Endothelial cell (in vitro differentiated cells): ENCODE measurements at regions not wholly inside any gene's neighbourhood (a gene's known extent, or its start where the extent isn't known, plus 50 kb on each side); places are given as distances from the start of the nearest gene placed in this dataset.

Source experiments
- DNase-seq: peaks from one replicate; pipeline ENCODE4 v3.0.0; 2021; ENCODE audit warnings: low spot score
- H3K27ac Mint-ChIP-seq: one replicate; pipeline ENCODE4 v1.8.0; 2021; ENCODE audit warnings: mixed read lengths, inconsistent platforms; ENCODE audit not compliant: unreplicated experiment
- H3K27me3 Mint-ChIP-seq: one replicate; pipeline ENCODE4 v1.8.0; 2021; ENCODE audit warnings: mild to moderate bottlenecking, moderate library complexity, mixed read lengths, inconsistent platforms; ENCODE audit not compliant: unreplicated experiment
- H3K36me3 Mint-ChIP-seq: one replicate; pipeline ENCODE4 v1.8.0; 2021; ENCODE audit warnings: mild to moderate bottlenecking, low read depth, mixed read lengths, inconsistent platforms; ENCODE audit not compliant: unreplicated experiment
- H3K4me1 Mint-ChIP-seq: one replicate; pipeline ENCODE4 v1.8.0; 2021; ENCODE audit warnings: mild to moderate bottlenecking, mixed read lengths, inconsistent platforms; ENCODE audit not compliant: unreplicated experiment
- H3K4me3 Mint-ChIP-seq: one replicate; pipeline ENCODE4 v1.8.0; 2021; ENCODE audit warnings: mild to moderate bottlenecking, mixed read lengths, inconsistent platforms; ENCODE audit not compliant: unreplicated experiment
- H3K9me3 Mint-ChIP-seq: one replicate; pipeline ENCODE4 v1.8.0; 2021; ENCODE audit warnings: mixed read lengths, inconsistent platforms; ENCODE audit not compliant: unreplicated experiment
- TF ChIP-seq, protein P1 (sequence below): fragments of 200-600 bp; sonication (generic); IDR thresholded peaks from one replicate; pipeline ENCODE4 v1.5.0; 2021; ENCODE audit warnings: antibody characterized with exemption; ENCODE audit not compliant: unreplicated experiment

DNA sequence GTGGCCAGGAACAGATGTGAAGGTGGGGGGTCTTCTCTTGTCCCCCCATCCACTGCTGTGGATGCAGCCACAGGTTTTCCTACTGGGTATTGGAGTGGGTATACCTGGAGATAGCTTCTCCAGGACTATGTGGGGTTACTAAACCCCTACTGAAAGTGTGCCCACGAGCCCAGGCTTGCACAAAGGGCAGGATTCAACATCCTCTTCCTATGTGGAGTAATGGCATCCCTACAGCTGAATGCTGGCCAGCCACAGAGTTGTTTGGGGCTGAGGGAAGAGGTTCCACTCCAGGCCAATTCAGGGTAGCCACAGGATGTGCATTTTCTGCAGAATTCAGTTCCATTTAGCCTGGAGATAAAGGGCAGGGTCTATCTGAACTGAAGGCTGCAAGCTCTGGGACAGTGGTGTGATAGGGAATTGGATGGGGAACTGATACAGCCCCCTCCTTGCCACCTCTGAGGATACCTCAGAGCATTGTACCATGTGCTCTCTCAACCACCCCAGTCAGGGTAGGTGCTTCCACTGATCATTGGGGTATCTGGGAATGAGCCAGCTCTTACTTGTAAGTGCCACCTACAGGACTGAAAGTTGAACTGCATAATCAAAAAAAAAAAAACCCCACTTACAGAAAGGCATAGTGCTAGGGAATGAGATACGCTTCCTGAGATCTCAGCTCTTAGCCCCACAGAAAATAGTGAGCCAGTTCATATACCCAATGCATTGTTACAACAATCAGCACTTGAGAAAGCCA, 187.1 kb downstream of the KITLG start:
- Mint-ChIP-seq H3K9me3 (no peaks in the 10 kb centered on the region), H3K4me1 (peaks cover 6% of the 10 kb centered on the region), H3K27me3 (peaks cover 2% of the 10 kb centered on the region), H3K27ac (no peak overlapping the region), H3K4me3 (no peak overlapping the region), H3K36me3 (no peaks in the 10 kb centered on the region)
- TF ChIP-seq, protein P1, sequence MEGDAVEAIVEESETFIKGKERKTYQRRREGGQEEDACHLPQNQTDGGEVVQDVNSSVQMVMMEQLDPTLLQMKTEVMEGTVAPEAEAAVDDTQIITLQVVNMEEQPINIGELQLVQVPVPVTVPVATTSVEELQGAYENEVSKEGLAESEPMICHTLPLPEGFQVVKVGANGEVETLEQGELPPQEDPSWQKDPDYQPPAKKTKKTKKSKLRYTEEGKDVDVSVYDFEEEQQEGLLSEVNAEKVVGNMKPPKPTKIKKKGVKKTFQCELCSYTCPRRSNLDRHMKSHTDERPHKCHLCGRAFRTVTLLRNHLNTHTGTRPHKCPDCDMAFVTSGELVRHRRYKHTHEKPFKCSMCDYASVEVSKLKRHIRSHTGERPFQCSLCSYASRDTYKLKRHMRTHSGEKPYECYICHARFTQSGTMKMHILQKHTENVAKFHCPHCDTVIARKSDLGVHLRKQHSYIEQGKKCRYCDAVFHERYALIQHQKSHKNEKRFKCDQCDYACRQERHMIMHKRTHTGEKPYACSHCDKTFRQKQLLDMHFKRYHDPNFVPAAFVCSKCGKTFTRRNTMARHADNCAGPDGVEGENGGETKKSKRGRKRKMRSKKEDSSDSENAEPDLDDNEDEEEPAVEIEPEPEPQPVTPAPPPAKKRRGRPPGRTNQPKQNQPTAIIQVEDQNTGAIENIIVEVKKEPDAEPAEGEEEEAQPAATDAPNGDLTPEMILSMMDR, result peak; percentile 72
- DNase-seq, result no peak

DNA sequence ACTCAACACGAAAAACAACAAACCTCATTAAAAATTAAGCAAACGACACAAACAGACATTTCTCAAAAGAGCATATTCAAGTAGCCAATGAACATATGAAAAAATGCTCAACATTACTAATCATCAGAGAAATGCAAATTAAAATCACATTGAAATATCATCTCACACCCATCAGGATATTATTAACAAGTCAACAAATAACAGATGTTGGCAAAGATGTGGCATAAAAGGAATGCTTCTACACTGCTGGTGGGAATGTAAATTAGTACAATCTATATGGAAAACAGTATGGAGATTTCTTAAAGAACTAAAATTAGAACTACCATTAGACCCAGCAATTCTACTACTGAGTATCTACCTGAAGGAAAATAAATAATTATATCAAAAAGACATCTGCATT, 182.2 kb downstream of the KITLG start:
- H3K4me3 Mint-ChIP-seq, result no peak overlapping the region
- no peak overlapping the region for H3K27ac Mint-ChIP-seq
- TF ChIP-seq, protein P1, result no peak
- no peaks in the 10 kb centered on the region for H3K4me1 Mint-ChIP-seq
- H3K9me3 Mint-ChIP-seq, result no peaks in the 10 kb centered on the region
- no peaks in the 10 kb centered on the region for H3K36me3 Mint-ChIP-seq
- H3K27me3 Mint-ChIP-seq, result peaks cover 2% of the 10 kb centered on the region
- DNase-seq, result no peak

DNA sequence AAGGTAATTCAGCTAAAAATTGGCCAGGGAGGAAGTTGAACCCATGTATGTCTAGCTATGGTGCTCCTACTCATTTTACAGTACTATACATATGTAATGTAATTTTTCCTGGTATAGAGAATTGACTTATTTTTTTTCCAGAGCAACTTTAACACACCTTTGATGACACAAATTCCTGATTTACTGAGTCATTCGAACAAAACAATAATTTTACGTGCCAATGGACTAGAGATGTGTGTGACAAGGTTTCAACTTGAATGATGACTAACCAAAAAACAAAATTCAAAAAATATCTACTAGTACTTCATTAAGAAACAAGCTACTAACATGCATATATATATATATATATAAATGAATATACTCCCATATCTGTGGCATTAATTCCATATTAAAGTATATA, 180.5 kb downstream of the KITLG start:
- no peaks in the 10 kb centered on the region for H3K36me3 Mint-ChIP-seq
- no peaks in the 10 kb centered on the region for H3K4me1 Mint-ChIP-seq
- H3K27me3 Mint-ChIP-seq, result peaks cover 2% of the 10 kb centered on the region
- H3K9me3 Mint-ChIP-seq, result no peaks in the 10 kb centered on the region
- TF ChIP-seq, protein P1, result no peak
- no peak for DNase-seq
- H3K4me3 Mint-ChIP-seq, result no peak overlapping the region
- H3K27ac Mint-ChIP-seq, result no peak overlapping the region

DNA sequence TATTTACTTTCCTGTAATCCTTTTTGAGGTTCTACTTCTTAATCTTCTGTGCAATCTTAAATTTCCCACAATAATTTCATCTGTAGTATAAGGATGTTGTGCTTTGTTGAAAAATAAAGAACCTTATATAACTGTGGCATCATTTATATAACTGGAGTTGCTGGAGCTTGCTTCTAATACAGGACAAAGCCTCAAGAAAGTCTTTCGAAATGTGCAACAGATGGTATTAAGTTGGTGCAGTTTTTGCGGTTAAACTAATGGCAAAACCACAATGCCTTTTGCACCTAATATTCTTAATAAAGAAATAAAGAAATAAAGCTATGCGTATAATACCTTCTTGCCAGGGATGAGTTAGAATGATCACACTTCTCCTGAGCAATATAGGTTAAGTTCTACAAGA, 180.0 kb downstream of the KITLG start:
- Mint-ChIP-seq H3K4me3 (no peak overlapping the region), H3K36me3 (no peaks in the 10 kb centered on the region), H3K9me3 (no peaks in the 10 kb centered on the region), H3K27ac (no peak overlapping the region), H3K27me3 (peaks cover 2% of the 10 kb centered on the region), H3K4me1 (no peaks in the 10 kb centered on the region)
- TF ChIP-seq, protein P1, result no peak
- no peak for DNase-seq

DNA sequence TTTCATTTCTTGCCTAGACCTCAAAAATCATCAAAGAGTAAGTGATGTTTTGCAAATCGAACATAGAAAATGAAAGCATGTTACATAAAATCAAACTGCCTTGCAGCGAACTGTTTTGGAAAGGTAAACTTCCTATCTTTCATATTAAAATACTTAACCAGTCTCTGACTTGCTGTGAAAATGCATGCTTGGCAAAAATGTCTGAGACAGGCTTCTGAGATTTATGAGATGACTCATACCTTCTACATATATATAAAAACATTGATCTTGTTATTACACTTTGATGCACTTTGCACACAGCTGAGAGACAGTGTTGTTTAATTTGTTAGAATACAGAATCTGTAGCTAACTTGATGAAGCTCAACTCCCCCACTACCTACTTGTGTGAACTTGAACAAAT, 179.1 kb downstream of the KITLG start:
- no peak overlapping the region for H3K4me3 Mint-ChIP-seq
- peaks cover 2% of the 10 kb centered on the region for H3K27me3 Mint-ChIP-seq
- H3K4me1 Mint-ChIP-seq, result no peaks in the 10 kb centered on the region
- H3K9me3 Mint-ChIP-seq, result no peaks in the 10 kb centered on the region
- no peak for DNase-seq
- no peak overlapping the region for H3K27ac Mint-ChIP-seq
- TF ChIP-seq, protein P1, result no peak
- H3K36me3 Mint-ChIP-seq, result no peaks in the 10 kb centered on the region
